ENCODE measurements at regions not wholly inside any gene's neighbourhood (a gene's known extent, or its start where the extent isn't known, plus 50 kb on each side); places are given as distances from the start of the nearest gene placed in this dataset.

DNA sequence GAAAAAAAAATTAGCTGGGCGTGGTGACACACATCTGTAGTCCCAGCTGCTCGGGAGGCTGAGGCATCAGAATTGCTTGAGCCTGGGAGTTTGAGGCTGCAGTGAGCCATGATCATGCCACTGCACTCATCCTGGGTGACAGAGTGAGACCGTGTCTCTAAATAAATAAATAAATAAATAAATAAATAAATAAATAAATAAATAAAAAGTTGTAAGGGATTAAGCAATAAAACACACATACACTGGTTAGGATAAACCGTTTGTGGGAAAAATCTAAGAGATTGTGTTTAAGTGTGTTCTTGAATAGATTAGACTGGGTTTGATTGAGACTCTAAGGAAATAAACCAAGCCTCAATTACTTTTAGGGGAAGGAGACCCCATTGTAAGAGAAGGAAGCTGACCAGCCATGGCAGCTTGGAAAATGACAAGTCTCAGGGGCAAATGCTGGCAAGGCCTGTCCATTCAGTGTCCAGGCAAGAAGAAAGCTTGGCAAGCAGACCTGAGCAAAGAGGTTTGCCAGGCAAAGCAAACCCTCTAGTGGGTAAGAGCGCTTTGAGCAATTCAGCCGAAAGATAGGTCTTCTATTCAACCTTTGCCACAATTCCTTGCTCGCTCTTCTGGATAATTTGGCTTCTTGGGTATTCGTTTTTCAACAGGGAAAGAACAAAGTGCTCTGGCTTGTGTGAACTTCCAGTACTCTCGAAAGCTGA, 106.9 kb upstream of the SERBP1 start (continued):
- no peak for TF ChIP-seq BACH1 (IDR thresholded peaks at IDR 0.05; ENCODE audit: low read length)
- no peak for TF ChIP-seq SIN3A (conservative IDR thresholded peaks at IDR 0.05 in 1 of 2, IDR thresholded peaks at IDR 0.05 in 1 of 2; ENCODE audit: low read depth in 1 of 2, low read length in 2 of 2)
- no peak for TF ChIP-seq RBBP5 (IDR thresholded peaks at IDR 0.05; ENCODE audit: borderline replicate concordance, low read depth, low read length)
- TF ChIP-seq NRF1 (IDR thresholded peaks at IDR 0.05; ENCODE audit: low read depth, low read length): no peak
- no peak for TF ChIP-seq CHD2 (IDR thresholded peaks at IDR 0.05; ENCODE audit: low read length)
- TF ChIP-seq BRCA1 (IDR thresholded peaks at IDR 0.05; ENCODE audit: low read depth, low read length): no peak

All from H1 (cell line).